HCT116 (cell line): ENCODE measurements at regions not wholly inside any gene's neighbourhood (a gene's known extent, or its start where the extent isn't known, plus 50 kb on each side); places are given as distances from the start of the nearest gene placed in this dataset.

Experiments
- ATAC-seq: fragments of 200-7000 bp; cut with Tn5 transposase; 2 replicates; pipeline ENCODE4 v1.9.1; 2020; ENCODE audit warnings: mild to moderate bottlenecking, moderate library complexity
- BruUV-seq: library from RNA; stranded (reverse); fragments of 400-500 nt; replicated peaks from 2 replicates; lab custom pipeline; 2021; lab: Mats Ljungman, UMichigan
- CTCF ChIA-PET: fragments of 300-600 bp; sonication (Branson Sonifier 250); formaldehyde crosslinking; loops from one replicate; lab custom pipeline; 2021; ENCODE audit warnings: antibody characterized with exemption; lab: Charles Lee
- POLR2A ChIA-PET: fragments of 300-600, 350-600 bp; sonication (Branson Sonifier 250); formaldehyde crosslinking; loops from one replicate; lab custom pipeline; 2021; ENCODE audit warnings: antibody characterized with exemption; lab: Charles Lee
- RAD21 ChIA-PET, 2 experiments: fragments of 300-600 bp; sonication (Branson Sonifier 250); formaldehyde crosslinking; loops; one replicate each; lab custom pipeline; 2023; ENCODE audit warnings: low total read pairs in 2 of 2; ENCODE audit not compliant: uncharacterized antibody in 2 of 2, unreplicated experiment in 2 of 2, low non-redundant PET in 1 of 2; lab: Charles Lee
- DNase-seq: peaks from one replicate; pipeline ENCODE4 v3.0.0-alpha.2; 2010; ENCODE audit warnings: low read depth, low spot score
- H2AFZ ChIP-seq: fragments of 200-600 bp; shearing (Covaris generic), sonication (generic); 2 replicates; pipeline ENCODE4 v1.6.1; 2017; ENCODE audit warnings: low read depth, mixed run types, mixed read lengths, antibody characterized with exemption, low read length; ENCODE audit not compliant: poor library complexity, severe bottlenecking
- H3K27ac ChIP-seq: 2 replicates; pipeline ENCODE4 v1.5.1; 2012; ENCODE audit warnings: low read depth, low read length
- H3K27me3 ChIP-seq: fragments of 200-600 bp; sonication (generic); 2 replicates; pipeline ENCODE4 v1.6.1; 2016; ENCODE audit warnings: mixed run types, low read length, mixed read lengths; ENCODE audit not compliant: insufficient read depth
- H3K36me3 ChIP-seq, 2 experiments: fragments of 200-500 bp in 1 of 2; fragments of 200-600 bp in 1 of 2; sonication (Bioruptor generic) in 1 of 2; sonication (generic) in 1 of 2; 2 replicates each; pipeline versions ENCODE4 v1.5.1 to v1.6.1; 2014 to 2016; ENCODE audit warnings: low read length in 2 of 2, inconsistent platforms in 1 of 2, mixed read lengths in 1 of 2, mixed run types in 1 of 2; ENCODE audit not compliant: insufficient read depth in 2 of 2, control insufficient read depth in 1 of 2
- H3K4me1 ChIP-seq, 2 experiments: fragments of 200-600 bp in 1 of 2; sonication (generic) in 1 of 2; 2 replicates each; pipeline versions ENCODE4 v1.5.1 to v1.6.1; 2012 to 2017; ENCODE audit warnings: low read length in 2 of 2, inconsistent platforms in 1 of 2, mild to moderate bottlenecking in 1 of 2, mixed read lengths in 1 of 2, mixed run types in 1 of 2, moderate library complexity in 1 of 2; ENCODE audit not compliant: insufficient read depth in 2 of 2, control insufficient read depth in 1 of 2
- H3K4me2 ChIP-seq: fragments of 200-600 bp; sonication (generic); 2 replicates; pipeline ENCODE4 v1.6.1; 2017; ENCODE audit warnings: mixed run types, low read length, mixed read lengths
- H3K4me3 ChIP-seq, 2 experiments: fragments of 200-600 bp in 1 of 2; sonication (generic) in 1 of 2; replicated peaks in 1 of 2; 2 replicates each; pipeline ENCODE4 v1.5.1; 2011 to 2016; ENCODE audit warnings: low read length in 2 of 2, control low read depth in 1 of 2, low read depth in 1 of 2, mild to moderate bottlenecking in 1 of 2, mixed read lengths in 1 of 2, mixed run types in 1 of 2
- H3K79me2 ChIP-seq: fragments of 200-600 bp; sonication (generic); 2 replicates; pipeline ENCODE4 v1.6.1; 2017; ENCODE audit warnings: mild to moderate bottlenecking, mixed run types, low read length, moderate library complexity, mixed read lengths; ENCODE audit not compliant: insufficient read depth
- H3K9ac ChIP-seq: fragments of 200-600 bp; sonication (generic); 2 replicates; pipeline ENCODE4 v1.6.1; 2016; ENCODE audit warnings: low read length, mixed read lengths
- H3K9me2 ChIP-seq: fragments of 200-600 bp; sonication (generic), shearing (Covaris generic); 2 replicates; pipeline ENCODE4 v1.6.1; 2017; ENCODE audit warnings: mixed run types, mild to moderate bottlenecking, moderate library complexity; ENCODE audit not compliant: insufficient read depth
- H3K9me3 ChIP-seq, 2 experiments: fragments of 200-500 bp in 1 of 2; fragments of 200-600 bp in 1 of 2; sonication (Bioruptor generic) in 1 of 2; sonication (generic) in 1 of 2; 2 replicates each; pipeline ENCODE4 v1.6.1; 2014 to 2017; ENCODE audit warnings: low read length in 2 of 2, mixed read lengths in 2 of 2, inconsistent platforms in 1 of 2, low read depth in 1 of 2, mild to moderate bottlenecking in 1 of 2, mixed run types in 1 of 2, moderate library complexity in 1 of 2; ENCODE audit not compliant: control insufficient read depth in 1 of 2, insufficient read depth in 1 of 2
- H4K20me1 ChIP-seq: fragments of 200-600 bp; sonication (generic), shearing (Covaris generic); 2 replicates; pipeline ENCODE4 v1.6.1; 2017; ENCODE audit warnings: mixed run types, mild to moderate bottlenecking, moderate library complexity; ENCODE audit not compliant: insufficient read depth
- CBX3 ChIP-seq: IDR thresholded peaks from 2 replicates; pipeline ENCODE4 v1.6.1; 2012; ENCODE audit warnings: low read depth
- CEBPB ChIP-seq: IDR thresholded peaks from 2 replicates; pipeline ENCODE4 v1.6.1; 2012; ENCODE audit warnings: low read depth
- EGR1 ChIP-seq: IDR thresholded peaks from 2 replicates; pipeline ENCODE4 v1.6.1; 2012; ENCODE audit warnings: low read depth
- ELF1 ChIP-seq: IDR thresholded peaks from 2 replicates; pipeline ENCODE4 v1.6.1; 2012; ENCODE audit warnings: low read depth, borderline replicate concordance
- EZH2 ChIP-seq: fragments of 200-600 bp; sonication (generic); IDR thresholded peaks from 2 replicates; pipeline ENCODE4 v1.6.1; 2017; ENCODE audit warnings: antibody characterized with exemption, mixed run types
- EZH2phosphoT487 ChIP-seq: fragments of 200-600 bp; IDR thresholded peaks from 2 replicates; pipeline ENCODE4 v1.6.1; 2018; ENCODE audit warnings: antibody characterized with exemption, borderline replicate concordance
- FOSL1 ChIP-seq: IDR thresholded peaks from 2 replicates; pipeline ENCODE4 v1.6.1; 2012; ENCODE audit warnings: low read depth
- MAX ChIP-seq: IDR thresholded peaks from 2 replicates; pipeline ENCODE4 v1.6.1; 2012
- SIN3A ChIP-seq: IDR thresholded peaks from 2 replicates; pipeline ENCODE4 v1.6.1; 2012; ENCODE audit warnings: low read depth
- SP1 ChIP-seq: IDR thresholded peaks from 2 replicates; pipeline ENCODE4 v1.6.1; 2012; ENCODE audit warnings: low read depth
- ZBTB33 ChIP-seq: IDR thresholded peaks from 2 replicates; pipeline ENCODE4 v1.6.1; 2011; ENCODE audit warnings: mild to moderate bottlenecking, low read length, moderate library complexity; ENCODE audit not compliant: insufficient replicate concordance; ENCODE audit errors: extremely low read depth
- ZFX ChIP-seq: fragments of 450-650 bp; IDR thresholded peaks from 2 replicates; pipeline ENCODE4 v1.6.1; 2017
- ZNF274 ChIP-seq: fragments of 200-500 bp; sonication (Bioruptor generic); IDR thresholded peaks from 2 replicates; pipeline ENCODE4 v1.6.1; 2014; ENCODE audit warnings: mild to moderate bottlenecking, low read depth, low read length, inconsistent platforms
- intact Hi-C: fragments of 100-400 bp; cut with micrococcal nuclease; formaldehyde crosslinking; loops from 2 replicates; pipeline ENCODE4 v1.10.0; 2022
- TF ChIP-seq, protein P1 (sequence below): IDR thresholded peaks from 2 replicates; pipeline ENCODE4 v1.6.1; 2012; ENCODE audit warnings: low read depth

- TF ChIP-seq, protein P1, sequence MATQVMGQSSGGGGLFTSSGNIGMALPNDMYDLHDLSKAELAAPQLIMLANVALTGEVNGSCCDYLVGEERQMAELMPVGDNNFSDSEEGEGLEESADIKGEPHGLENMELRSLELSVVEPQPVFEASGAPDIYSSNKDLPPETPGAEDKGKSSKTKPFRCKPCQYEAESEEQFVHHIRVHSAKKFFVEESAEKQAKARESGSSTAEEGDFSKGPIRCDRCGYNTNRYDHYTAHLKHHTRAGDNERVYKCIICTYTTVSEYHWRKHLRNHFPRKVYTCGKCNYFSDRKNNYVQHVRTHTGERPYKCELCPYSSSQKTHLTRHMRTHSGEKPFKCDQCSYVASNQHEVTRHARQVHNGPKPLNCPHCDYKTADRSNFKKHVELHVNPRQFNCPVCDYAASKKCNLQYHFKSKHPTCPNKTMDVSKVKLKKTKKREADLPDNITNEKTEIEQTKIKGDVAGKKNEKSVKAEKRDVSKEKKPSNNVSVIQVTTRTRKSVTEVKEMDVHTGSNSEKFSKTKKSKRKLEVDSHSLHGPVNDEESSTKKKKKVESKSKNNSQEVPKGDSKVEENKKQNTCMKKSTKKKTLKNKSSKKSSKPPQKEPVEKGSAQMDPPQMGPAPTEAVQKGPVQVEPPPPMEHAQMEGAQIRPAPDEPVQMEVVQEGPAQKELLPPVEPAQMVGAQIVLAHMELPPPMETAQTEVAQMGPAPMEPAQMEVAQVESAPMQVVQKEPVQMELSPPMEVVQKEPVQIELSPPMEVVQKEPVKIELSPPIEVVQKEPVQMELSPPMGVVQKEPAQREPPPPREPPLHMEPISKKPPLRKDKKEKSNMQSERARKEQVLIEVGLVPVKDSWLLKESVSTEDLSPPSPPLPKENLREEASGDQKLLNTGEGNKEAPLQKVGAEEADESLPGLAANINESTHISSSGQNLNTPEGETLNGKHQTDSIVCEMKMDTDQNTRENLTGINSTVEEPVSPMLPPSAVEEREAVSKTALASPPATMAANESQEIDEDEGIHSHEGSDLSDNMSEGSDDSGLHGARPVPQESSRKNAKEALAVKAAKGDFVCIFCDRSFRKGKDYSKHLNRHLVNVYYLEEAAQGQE = no peak
Measured at GRCh38 chr2:100211521-100211920, 69.1 kb upstream of the AFF3 start (continued).

DNA sequence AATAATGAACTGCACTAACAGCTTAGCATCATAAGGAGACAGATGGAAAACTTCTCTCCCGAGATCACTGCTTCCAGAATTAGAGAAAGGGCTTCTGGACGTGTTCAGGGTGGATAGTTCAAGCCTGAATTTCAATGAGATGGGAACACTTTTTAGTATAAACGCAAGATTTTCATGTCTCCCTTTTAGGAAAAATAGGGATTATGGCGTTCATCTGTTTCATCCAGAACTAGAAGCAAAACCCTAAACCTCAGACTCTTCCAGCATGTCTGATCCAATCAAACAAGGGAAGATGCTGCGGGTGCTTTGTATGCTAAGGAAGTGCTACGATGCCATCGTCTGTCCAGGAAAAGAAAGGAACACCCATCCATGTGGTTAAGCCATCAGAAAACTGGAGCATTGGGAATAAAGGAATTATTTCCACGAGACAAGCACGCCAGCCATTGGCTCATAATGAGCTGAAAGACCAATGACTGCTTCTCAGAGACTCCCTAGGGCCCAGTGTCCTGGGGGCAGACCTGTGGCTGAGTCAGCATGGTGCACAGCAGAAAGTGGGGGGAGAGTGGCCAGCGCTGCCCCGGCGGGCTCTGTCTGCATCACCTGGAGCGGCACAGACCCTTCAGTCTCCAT is 65.9 kb upstream of the AFF3 start:
- no peaks in the 10 kb centered on the region for H3K9me2 ChIP-seq
- H3K79me2 ChIP-seq = no peaks in the 10 kb centered on the region
- H3K4me2 ChIP-seq = no peak overlapping the region
- DNase-seq (no peak), ATAC-seq (no peak)
- no TSS peak for BruUV-seq
- CTCF ChIA-PET = no interaction called here
- RAD21 ChIA-PET = no interaction called here
- H4K20me1 ChIP-seq = no peaks in the 10 kb centered on the region
- intact Hi-C loops = no loop called here
- peaks cover 8% of the 10 kb centered on the region; the same call in 1 of the 2 replicates for H3K27me3 ChIP-seq
- H3K4me1 ChIP-seq = no peaks in the 10 kb centered on the region
- no peak for TF ChIP-seq EZH2
- no peak for TF ChIP-seq EGR1
- TF ChIP-seq ZNF274 = no peak
- no peak for TF ChIP-seq CEBPB
- no peak for TF ChIP-seq ZBTB33
- TF ChIP-seq SP1 = no peak
- TF ChIP-seq ZFX = no peak
- TF ChIP-seq SIN3A = no peak
- TF ChIP-seq MAX = no peak
- TF ChIP-seq CBX3 = no peak
- no peak for TF ChIP-seq FOSL1
- TF ChIP-seq ELF1 = no peak
- TF ChIP-seq EZH2phosphoT487 = no peak
- no peak overlapping the region for H3K27ac ChIP-seq
- no peak overlapping the region for H3K4me3 ChIP-seq
- H3K9me3 ChIP-seq = no peaks in the 10 kb centered on the region
- H3K9ac ChIP-seq = no peak overlapping the region
- POLR2A ChIA-PET = no interaction called here
- no peaks in the 10 kb centered on the region for H3K36me3 ChIP-seq
- H2AFZ ChIP-seq = no peak overlapping the region
